HEK293 (cell line): ENCODE measurements at regions not wholly inside any gene's neighbourhood (a gene's known extent, or its start where the extent isn't known, plus 50 kb on each side); places are given as distances from the start of the nearest gene placed in this dataset.

Experiments
- KLF16 ChIP-seq: fragments of 450-650 bp; formaldehyde crosslinking; IDR thresholded peaks from 2 replicates; pipeline ENCODE4 v1.5.1; 2017; ENCODE audit warnings: missing biosample characterization, missing genetic modification characterization
- MEIS1 ChIP-seq: sonication (generic); formaldehyde crosslinking; IDR thresholded peaks from 2 replicates; pipeline ENCODE4 v1.8.1; 2022; ENCODE audit warnings: missing genetic modification reagents, mild to moderate bottlenecking, borderline replicate concordance
- TCF7L2 ChIP-seq: IDR thresholded peaks from 2 replicates; pipeline ENCODE4 v1.6.1; 2011; ENCODE audit warnings: low read depth, mild to moderate bottlenecking, inconsistent platforms, low read length, moderate library complexity, borderline replicate concordance
- ZNF10 ChIP-seq: fragments of 450-650 bp; formaldehyde crosslinking; IDR thresholded peaks from 2 replicates; pipeline ENCODE4 v1.5.1; 2017; ENCODE audit warnings: missing biosample characterization, missing genetic modification characterization
- ZNF223 ChIP-seq: fragments of 450-650 bp; formaldehyde crosslinking; IDR thresholded peaks from 2 replicates; pipeline ENCODE4 v1.5.1; 2016; ENCODE audit warnings: missing biosample characterization, missing genetic modification characterization
- ZNF24 ChIP-seq: fragments of 450-650 bp; formaldehyde crosslinking; IDR thresholded peaks from 2 replicates; pipeline ENCODE4 v1.5.1; 2016; ENCODE audit warnings: missing biosample characterization, missing genetic modification characterization
- ZNF335 ChIP-seq: fragments of 450-650 bp; formaldehyde crosslinking; conservative IDR thresholded peaks from 2 replicates; pipeline ENCODE4 v1.5.1; 2016; ENCODE audit warnings: missing biosample characterization, missing genetic modification characterization
- ZNF600 ChIP-seq: fragments of 450-650 bp; formaldehyde crosslinking; IDR thresholded peaks from 2 replicates; pipeline ENCODE4 v1.5.1; 2016; ENCODE audit warnings: missing biosample characterization, missing genetic modification characterization
- TF ChIP-seq, protein P1 (sequence below): fragments of 450-650 bp; formaldehyde crosslinking; IDR thresholded peaks from 2 replicates; pipeline ENCODE4 v1.5.1; 2016; ENCODE audit warnings: missing biosample characterization, missing genetic modification characterization
- TF ChIP-seq, protein P2 (sequence below): fragments of 450-650 bp; formaldehyde crosslinking; IDR thresholded peaks from 2 replicates; pipeline ENCODE4 v1.5.1; 2016; ENCODE audit warnings: missing biosample characterization, missing genetic modification characterization
- TF ChIP-seq, protein P3 (sequence below): fragments of 450-650 bp; formaldehyde crosslinking; IDR thresholded peaks from 2 replicates; pipeline ENCODE4 v1.5.1; 2016; ENCODE audit warnings: missing biosample characterization, missing genetic modification characterization

GRCh38 chr13:61202042-61202441 lies 213.6 kb downstream of the PCDH20 start:
- no peak for TF ChIP-seq KLF16
- TF ChIP-seq MEIS1 (CRISPR knock-in tag) = no peak
- no peak for TF ChIP-seq ZNF10
- TF ChIP-seq, protein P1, sequence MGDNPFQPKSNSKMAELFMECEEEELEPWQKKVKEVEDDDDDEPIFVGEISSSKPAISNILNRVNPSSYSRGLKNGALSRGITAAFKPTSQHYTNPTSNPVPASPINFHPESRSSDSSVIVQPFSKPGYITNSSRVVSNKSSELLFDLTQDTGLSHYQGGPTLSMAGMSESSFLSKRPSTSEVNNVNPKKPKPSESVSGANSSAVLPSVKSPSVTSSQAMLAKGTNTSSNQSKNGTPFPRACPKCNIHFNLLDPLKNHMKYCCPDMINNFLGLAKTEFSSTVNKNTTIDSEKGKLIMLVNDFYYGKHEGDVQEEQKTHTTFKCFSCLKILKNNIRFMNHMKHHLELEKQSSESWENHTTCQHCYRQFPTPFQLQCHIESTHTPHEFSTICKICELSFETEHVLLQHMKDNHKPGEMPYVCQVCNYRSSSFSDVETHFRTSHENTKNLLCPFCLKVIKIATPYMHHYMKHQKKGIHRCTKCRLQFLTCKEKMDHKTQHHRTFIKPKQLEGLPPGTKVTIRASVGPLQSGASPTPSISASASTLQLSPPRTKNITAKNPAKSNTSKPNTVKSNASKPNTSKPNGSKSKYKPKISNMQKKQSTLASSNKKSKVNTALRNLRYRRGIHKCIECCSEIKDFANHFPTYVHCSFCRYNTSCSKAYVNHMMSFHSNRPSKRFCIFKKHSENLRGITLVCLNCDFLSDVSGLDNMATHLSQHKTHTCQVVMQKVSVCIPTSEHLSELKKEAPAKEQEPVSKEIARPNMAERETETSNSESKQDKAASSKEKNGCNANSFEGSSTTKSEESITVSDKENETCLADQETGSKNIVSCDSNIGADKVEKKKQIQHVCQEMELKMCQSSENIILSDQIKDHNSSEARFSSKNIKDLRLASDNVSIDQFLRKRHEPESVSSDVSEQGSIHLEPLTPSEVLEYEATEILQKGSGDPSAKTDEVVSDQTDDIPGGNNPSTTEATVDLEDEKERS = no peak
- TF ChIP-seq ZNF335 (tag by site-specific recombination) = no peak
- TF ChIP-seq, protein P2, sequence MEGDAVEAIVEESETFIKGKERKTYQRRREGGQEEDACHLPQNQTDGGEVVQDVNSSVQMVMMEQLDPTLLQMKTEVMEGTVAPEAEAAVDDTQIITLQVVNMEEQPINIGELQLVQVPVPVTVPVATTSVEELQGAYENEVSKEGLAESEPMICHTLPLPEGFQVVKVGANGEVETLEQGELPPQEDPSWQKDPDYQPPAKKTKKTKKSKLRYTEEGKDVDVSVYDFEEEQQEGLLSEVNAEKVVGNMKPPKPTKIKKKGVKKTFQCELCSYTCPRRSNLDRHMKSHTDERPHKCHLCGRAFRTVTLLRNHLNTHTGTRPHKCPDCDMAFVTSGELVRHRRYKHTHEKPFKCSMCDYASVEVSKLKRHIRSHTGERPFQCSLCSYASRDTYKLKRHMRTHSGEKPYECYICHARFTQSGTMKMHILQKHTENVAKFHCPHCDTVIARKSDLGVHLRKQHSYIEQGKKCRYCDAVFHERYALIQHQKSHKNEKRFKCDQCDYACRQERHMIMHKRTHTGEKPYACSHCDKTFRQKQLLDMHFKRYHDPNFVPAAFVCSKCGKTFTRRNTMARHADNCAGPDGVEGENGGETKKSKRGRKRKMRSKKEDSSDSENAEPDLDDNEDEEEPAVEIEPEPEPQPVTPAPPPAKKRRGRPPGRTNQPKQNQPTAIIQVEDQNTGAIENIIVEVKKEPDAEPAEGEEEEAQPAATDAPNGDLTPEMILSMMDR (tag by site-specific recombination) = no peak
- TF ChIP-seq TCF7L2 = no peak
- no peak for TF ChIP-seq ZNF600 (tag by site-specific recombination)
- TF ChIP-seq ZNF223 (tag by site-specific recombination) = no peak
- no peak for TF ChIP-seq ZNF24 (tag by site-specific recombination)
- TF ChIP-seq, protein P3, sequence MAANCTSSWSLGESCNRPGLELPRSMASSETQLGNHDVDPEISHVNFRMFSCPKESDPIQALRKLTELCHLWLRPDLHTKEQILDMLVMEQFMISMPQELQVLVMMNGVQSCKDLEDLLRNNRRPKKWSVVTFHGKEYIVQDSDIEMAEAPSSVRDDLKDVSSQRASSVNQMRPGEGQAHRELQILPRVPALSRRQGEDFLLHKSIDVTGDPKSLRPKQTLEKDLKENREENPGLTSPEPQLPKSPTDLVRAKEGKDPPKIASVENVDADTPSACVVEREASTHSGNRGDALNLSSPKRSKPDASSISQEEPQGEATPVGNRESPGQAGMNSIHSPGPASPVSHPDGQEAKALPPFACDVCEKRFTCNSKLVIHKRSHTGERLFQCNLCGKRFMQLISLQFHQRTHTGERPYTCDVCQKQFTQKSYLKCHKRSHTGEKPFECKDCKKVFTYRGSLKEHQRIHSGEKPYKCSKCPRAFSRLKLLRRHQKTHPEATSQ (tag by site-specific recombination) = no peak
